Liver (tissue), 8 donors: ENCODE measurements at regions not wholly inside any gene's neighbourhood (a gene's known extent, or its start where the extent isn't known, plus 50 kb on each side); places are given as distances from the start of the nearest gene placed in this dataset.

ENCODE experiments used
- DNase-seq: peaks from one replicate; pipeline ENCODE4 v3.0.0-alpha.2; 2017; ENCODE audit warnings: low spot score
- H3K27ac ChIP-seq, 2 donors: one replicate each; pipeline ENCODE4 v1.7.0; 2013; ENCODE audit warnings: inconsistent platforms in 2 of 2, low read length in 2 of 2, control low read depth in 1 of 2, low read depth in 1 of 2, mild to moderate bottlenecking in 1 of 2
- H3K27me3 ChIP-seq, 4 donors: one replicate each; pipeline versions ENCODE4 v1.6.1 to v1.7.0; 2013; ENCODE audit warnings: low read length in 3 of 4, inconsistent platforms in 1 of 4, mild to moderate bottlenecking in 1 of 4, moderate library complexity in 1 of 4; ENCODE audit not compliant: control insufficient read depth in 4 of 4, insufficient read depth in 4 of 4
- H3K36me3 ChIP-seq, 4 donors: one replicate each; pipeline versions ENCODE4 v1.6.1 to v1.7.0; 2013; ENCODE audit warnings: low read length in 3 of 4, mild to moderate bottlenecking in 3 of 4, low read depth in 1 of 4, moderate library complexity in 1 of 4; ENCODE audit not compliant: control insufficient read depth in 4 of 4, insufficient read depth in 3 of 4
- H3K4me1 ChIP-seq, 4 donors: one replicate each; pipeline versions ENCODE4 v1.6.1 to v1.7.0; 2013; ENCODE audit warnings: low read length in 3 of 4, mild to moderate bottlenecking in 3 of 4, moderate library complexity in 1 of 4; ENCODE audit not compliant: control insufficient read depth in 4 of 4, insufficient read depth in 4 of 4
- H3K4me3 ChIP-seq, 3 donors: one replicate each; pipeline versions ENCODE4 v1.6.1 to v1.7.0; 2013; ENCODE audit warnings: low read length in 3 of 3, control low read depth in 1 of 3, low read depth in 1 of 3, mild to moderate bottlenecking in 1 of 3
- H3K9ac ChIP-seq, 2 donors: one replicate each; pipeline ENCODE4 v1.7.0; 2013; ENCODE audit warnings: low read length in 2 of 2, mild to moderate bottlenecking in 2 of 2, moderate library complexity in 2 of 2, control low read depth in 1 of 2, low read depth in 1 of 2
- H3K9me3 ChIP-seq, 4 donors: one replicate each; pipeline versions ENCODE4 v1.6.1 to v1.7.0; 2013; ENCODE audit warnings: low read length in 3 of 4; ENCODE audit not compliant: control insufficient read depth in 4 of 4
- EGR1 ChIP-seq, 2 donors: IDR thresholded peaks; 2 replicates each; pipeline ENCODE4 v1.6.1; 2016 to 2018; ENCODE audit warnings: antibody characterized with exemption in 2 of 2, low read depth in 2 of 2
- FOXA1 ChIP-seq: IDR thresholded peaks from 2 replicates; pipeline ENCODE4 v1.6.1; 2016; ENCODE audit warnings: antibody characterized with exemption
- FOXA2 ChIP-seq: IDR thresholded peaks from 2 replicates; pipeline ENCODE4 v1.6.1; 2016; ENCODE audit warnings: antibody characterized with exemption
- GABPA ChIP-seq, 2 donors: IDR thresholded peaks in 1 of 2; conservative IDR thresholded peaks in 1 of 2; 2 replicates each; pipeline ENCODE4 v1.6.1; 2016; ENCODE audit warnings: antibody characterized with exemption in 2 of 2, mild to moderate bottlenecking in 1 of 2, moderate library complexity in 1 of 2
- HNF4A ChIP-seq, 2 donors: conservative IDR thresholded peaks; 2 replicates each; pipeline ENCODE4 v1.6.1; 2016; ENCODE audit warnings: antibody characterized with exemption in 2 of 2, mild to moderate bottlenecking in 2 of 2
- HNF4G ChIP-seq: IDR thresholded peaks from 2 replicates; pipeline ENCODE4 v1.6.1; 2016; ENCODE audit warnings: antibody characterized with exemption
- JUND ChIP-seq, 2 donors: IDR thresholded peaks; 2 replicates each; pipeline ENCODE4 v1.6.1; 2016; ENCODE audit warnings: antibody characterized with exemption in 2 of 2
- NR2F2 ChIP-seq: IDR thresholded peaks from 2 replicates; pipeline ENCODE4 v1.6.1; 2016; ENCODE audit warnings: antibody characterized with exemption
- RAD21 ChIP-seq, 2 donors: IDR thresholded peaks; 2 replicates each; pipeline ENCODE4 v1.6.1; 2016; ENCODE audit warnings: antibody characterized with exemption in 2 of 2, mild to moderate bottlenecking in 2 of 2
- RXRA ChIP-seq, 2 donors: IDR thresholded peaks; 2 replicates each; pipeline ENCODE4 v1.6.1; 2017 to 2018; ENCODE audit warnings: antibody characterized with exemption in 2 of 2, mild to moderate bottlenecking in 1 of 2
- SP1 ChIP-seq: IDR thresholded peaks from 2 replicates; pipeline ENCODE4 v1.6.1; 2018; ENCODE audit warnings: antibody characterized with exemption, mild to moderate bottlenecking
- TAF1 ChIP-seq: conservative IDR thresholded peaks from 2 replicates; pipeline ENCODE4 v1.6.1; 2016; ENCODE audit warnings: antibody characterized with exemption, mild to moderate bottlenecking
- YY1 ChIP-seq: IDR thresholded peaks from 2 replicates; pipeline ENCODE4 v1.6.1; 2016; ENCODE audit warnings: antibody characterized with exemption, mild to moderate bottlenecking
- WGBS: extraction: QIAGEN DNeasy Blood & Tissue Kit; methylation state at CpG from one replicate; pipeline ENCODE4 v1.1.7; 2013; 5-methylcytosine and 5-hydroxymethylcytosine counted together
- TF ChIP-seq, protein P1 (sequence below): fragments of 150-350 bp; IDR thresholded peaks from 2 replicates; pipeline ENCODE4 v1.5.1; 2017; ENCODE audit warnings: improper control_type of control experiment, low read depth, low read length; ENCODE audit not compliant: missing input control
- TF ChIP-seq, protein P2 (sequence below): IDR thresholded peaks from 2 replicates; pipeline ENCODE4 v1.6.1; 2016; ENCODE audit warnings: antibody characterized with exemption
- TF ChIP-seq, protein P3 (sequence below): IDR thresholded peaks from 2 replicates; pipeline ENCODE4 v1.6.1; 2016; ENCODE audit warnings: antibody characterized with exemption
- TF ChIP-seq, protein P4 (sequence below): IDR thresholded peaks from 2 replicates; pipeline ENCODE4 v1.6.1; 2016; ENCODE audit warnings: antibody characterized with exemption, mild to moderate bottlenecking
- TF ChIP-seq, protein P5 (sequence below): IDR thresholded peaks from 2 replicates; pipeline ENCODE4 v1.6.1; 2016; ENCODE audit warnings: antibody characterized with exemption
- donor health status: healthy.
- donor health status: healthy.
- donor health status: healthy.
- donor health status: healthy.
- donor health status: healthy.

DNA sequence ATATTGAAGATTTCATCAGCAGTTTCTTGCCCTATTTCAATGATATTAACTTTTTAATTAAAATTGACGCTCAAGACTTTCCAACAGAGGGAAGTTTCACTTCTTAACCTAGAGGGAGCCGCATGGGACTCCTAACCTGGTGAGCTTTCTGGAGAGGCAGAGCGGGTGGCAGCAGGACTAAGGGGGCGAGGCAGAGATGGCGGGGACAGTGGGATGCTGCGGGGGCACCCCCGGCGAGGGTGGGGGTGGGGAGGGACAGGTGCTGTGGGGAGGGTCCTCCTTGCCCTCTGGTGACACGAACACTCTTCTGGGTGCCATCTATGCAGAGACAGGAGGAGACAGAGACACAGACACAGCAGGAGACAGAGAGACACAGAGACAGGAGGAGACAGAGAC, 104.4 kb downstream of the ADRA2C start:
- Histone ChIP-seq H3K36me3 (no peaks in the 10 kb centered on the region), H3K4me3 (no peak overlapping the region), H3K9me3 (no peaks in the 10 kb centered on the region), H3K4me1 (peaks cover 0 to 6% (median 3%) of the 10 kb centered on the region in 4 donors), H3K27ac (no peak overlapping the region), H3K9ac (no peak overlapping the region), H3K27me3 (peaks cover 0 to 9% (median 4%) of the 10 kb centered on the region in 4 donors)
- DNase-seq: no peak
- TF ChIP-seq JUND (IDR thresholded peaks at IDR 0.05): no peak
- TF ChIP-seq, protein P1, sequence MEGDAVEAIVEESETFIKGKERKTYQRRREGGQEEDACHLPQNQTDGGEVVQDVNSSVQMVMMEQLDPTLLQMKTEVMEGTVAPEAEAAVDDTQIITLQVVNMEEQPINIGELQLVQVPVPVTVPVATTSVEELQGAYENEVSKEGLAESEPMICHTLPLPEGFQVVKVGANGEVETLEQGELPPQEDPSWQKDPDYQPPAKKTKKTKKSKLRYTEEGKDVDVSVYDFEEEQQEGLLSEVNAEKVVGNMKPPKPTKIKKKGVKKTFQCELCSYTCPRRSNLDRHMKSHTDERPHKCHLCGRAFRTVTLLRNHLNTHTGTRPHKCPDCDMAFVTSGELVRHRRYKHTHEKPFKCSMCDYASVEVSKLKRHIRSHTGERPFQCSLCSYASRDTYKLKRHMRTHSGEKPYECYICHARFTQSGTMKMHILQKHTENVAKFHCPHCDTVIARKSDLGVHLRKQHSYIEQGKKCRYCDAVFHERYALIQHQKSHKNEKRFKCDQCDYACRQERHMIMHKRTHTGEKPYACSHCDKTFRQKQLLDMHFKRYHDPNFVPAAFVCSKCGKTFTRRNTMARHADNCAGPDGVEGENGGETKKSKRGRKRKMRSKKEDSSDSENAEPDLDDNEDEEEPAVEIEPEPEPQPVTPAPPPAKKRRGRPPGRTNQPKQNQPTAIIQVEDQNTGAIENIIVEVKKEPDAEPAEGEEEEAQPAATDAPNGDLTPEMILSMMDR: no peak
- TF ChIP-seq, protein P2, sequence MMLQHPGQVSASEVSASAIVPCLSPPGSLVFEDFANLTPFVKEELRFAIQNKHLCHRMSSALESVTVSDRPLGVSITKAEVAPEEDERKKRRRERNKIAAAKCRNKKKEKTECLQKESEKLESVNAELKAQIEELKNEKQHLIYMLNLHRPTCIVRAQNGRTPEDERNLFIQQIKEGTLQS: no peak
- no peak for TF ChIP-seq FOXA1
- 79% methylated on average over 9 of the region's 9 CpGs for WGBS

DNA sequence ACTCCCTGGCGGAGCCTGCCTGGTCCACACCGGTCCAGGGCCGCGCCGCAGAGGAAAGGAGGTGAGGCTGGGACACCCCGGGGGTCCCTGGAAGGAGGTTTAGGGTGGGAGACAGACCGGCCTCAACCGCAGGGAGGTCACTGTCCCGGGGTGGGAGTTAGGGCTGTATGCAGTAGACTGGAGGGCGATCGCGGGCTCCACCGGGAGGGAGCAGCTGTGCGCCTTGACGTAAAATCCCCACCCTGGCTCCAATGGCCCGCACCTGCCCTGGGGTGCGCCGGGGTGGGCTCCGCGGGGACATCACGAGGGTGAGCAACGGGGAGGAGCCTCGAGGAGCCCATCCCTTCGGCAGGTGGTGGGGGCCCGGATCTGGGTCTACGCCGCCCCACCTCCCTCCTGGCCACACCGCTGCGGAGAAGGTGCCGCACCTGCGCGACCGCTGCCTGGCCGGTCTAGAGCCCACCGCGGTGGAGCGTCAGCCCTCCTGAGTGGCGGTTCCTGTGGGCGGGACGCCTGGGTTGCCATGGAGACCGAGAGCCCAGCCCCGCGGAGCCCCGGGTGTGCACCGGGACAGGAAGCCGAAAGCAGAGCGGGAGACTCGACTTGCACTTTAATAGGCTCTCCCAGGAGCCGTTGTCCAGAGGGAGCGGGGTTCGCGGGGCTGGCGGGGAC, 105.1 kb downstream of the ADRA2C start:
- WGBS: 8% methylated on average over 53 of the region's 53 CpGs
- Histone ChIP-seq H3K27me3 (peaks cover 0 to 12% (median 4%) of the 10 kb centered on the region in 4 donors), H3K9ac (no peak overlapping the region), H3K36me3 (no peaks in the 10 kb centered on the region), H3K9me3 (no peaks in the 10 kb centered on the region), H3K4me1 (peaks cover 0 to 6% (median 3%) of the 10 kb centered on the region in 4 donors), H3K4me3 (no peak overlapping the region), H3K27ac (no peak overlapping the region)
- no peak for DNase-seq
- TF ChIP-seq RXRA (IDR thresholded peaks at IDR 0.05) (no peak), FOXA1 (no peak), HNF4A (conservative IDR thresholded peaks at IDR 0.05) (no peak), HNF4G (no peak), JUND (IDR thresholded peaks at IDR 0.05) (no peak), FOXA2 (no peak), NR2F2 (no peak), TAF1 (no peak), YY1 (no peak), GABPA (IDR thresholded peaks at IDR 0.05 in 1 of 2, conservative IDR thresholded peaks at IDR 0.05 in 1 of 2) (no peak), EGR1 (IDR thresholded peaks at IDR 0.05; ENCODE audit: low read depth in 2 of 2) (no peak), RAD21 (IDR thresholded peaks at IDR 0.05) (no peak), SP1 (no peak)
- TF ChIP-seq, protein P3, sequence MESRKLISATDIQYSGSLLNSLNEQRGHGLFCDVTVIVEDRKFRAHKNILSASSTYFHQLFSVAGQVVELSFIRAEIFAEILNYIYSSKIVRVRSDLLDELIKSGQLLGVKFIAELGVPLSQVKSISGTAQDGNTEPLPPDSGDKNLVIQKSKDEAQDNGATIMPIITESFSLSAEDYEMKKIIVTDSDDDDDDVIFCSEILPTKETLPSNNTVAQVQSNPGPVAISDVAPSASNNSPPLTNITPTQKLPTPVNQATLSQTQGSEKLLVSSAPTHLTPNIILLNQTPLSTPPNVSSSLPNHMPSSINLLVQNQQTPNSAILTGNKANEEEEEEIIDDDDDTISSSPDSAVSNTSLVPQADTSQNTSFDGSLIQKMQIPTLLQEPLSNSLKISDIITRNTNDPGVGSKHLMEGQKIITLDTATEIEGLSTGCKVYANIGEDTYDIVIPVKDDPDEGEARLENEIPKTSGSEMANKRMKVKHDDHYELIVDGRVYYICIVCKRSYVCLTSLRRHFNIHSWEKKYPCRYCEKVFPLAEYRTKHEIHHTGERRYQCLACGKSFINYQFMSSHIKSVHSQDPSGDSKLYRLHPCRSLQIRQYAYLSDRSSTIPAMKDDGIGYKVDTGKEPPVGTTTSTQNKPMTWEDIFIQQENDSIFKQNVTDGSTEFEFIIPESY: no peak
- TF ChIP-seq, protein P4, sequence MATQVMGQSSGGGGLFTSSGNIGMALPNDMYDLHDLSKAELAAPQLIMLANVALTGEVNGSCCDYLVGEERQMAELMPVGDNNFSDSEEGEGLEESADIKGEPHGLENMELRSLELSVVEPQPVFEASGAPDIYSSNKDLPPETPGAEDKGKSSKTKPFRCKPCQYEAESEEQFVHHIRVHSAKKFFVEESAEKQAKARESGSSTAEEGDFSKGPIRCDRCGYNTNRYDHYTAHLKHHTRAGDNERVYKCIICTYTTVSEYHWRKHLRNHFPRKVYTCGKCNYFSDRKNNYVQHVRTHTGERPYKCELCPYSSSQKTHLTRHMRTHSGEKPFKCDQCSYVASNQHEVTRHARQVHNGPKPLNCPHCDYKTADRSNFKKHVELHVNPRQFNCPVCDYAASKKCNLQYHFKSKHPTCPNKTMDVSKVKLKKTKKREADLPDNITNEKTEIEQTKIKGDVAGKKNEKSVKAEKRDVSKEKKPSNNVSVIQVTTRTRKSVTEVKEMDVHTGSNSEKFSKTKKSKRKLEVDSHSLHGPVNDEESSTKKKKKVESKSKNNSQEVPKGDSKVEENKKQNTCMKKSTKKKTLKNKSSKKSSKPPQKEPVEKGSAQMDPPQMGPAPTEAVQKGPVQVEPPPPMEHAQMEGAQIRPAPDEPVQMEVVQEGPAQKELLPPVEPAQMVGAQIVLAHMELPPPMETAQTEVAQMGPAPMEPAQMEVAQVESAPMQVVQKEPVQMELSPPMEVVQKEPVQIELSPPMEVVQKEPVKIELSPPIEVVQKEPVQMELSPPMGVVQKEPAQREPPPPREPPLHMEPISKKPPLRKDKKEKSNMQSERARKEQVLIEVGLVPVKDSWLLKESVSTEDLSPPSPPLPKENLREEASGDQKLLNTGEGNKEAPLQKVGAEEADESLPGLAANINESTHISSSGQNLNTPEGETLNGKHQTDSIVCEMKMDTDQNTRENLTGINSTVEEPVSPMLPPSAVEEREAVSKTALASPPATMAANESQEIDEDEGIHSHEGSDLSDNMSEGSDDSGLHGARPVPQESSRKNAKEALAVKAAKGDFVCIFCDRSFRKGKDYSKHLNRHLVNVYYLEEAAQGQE: no peak
- TF ChIP-seq, protein P1: no peak
- TF ChIP-seq, protein P5, sequence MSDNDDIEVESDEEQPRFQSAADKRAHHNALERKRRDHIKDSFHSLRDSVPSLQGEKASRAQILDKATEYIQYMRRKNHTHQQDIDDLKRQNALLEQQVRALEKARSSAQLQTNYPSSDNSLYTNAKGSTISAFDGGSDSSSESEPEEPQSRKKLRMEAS: no peak
